ENCODE measurements at regions not wholly inside any gene's neighbourhood (a gene's known extent, or its start where the extent isn't known, plus 50 kb on each side); places are given as distances from the start of the nearest gene placed in this dataset.

DNA sequence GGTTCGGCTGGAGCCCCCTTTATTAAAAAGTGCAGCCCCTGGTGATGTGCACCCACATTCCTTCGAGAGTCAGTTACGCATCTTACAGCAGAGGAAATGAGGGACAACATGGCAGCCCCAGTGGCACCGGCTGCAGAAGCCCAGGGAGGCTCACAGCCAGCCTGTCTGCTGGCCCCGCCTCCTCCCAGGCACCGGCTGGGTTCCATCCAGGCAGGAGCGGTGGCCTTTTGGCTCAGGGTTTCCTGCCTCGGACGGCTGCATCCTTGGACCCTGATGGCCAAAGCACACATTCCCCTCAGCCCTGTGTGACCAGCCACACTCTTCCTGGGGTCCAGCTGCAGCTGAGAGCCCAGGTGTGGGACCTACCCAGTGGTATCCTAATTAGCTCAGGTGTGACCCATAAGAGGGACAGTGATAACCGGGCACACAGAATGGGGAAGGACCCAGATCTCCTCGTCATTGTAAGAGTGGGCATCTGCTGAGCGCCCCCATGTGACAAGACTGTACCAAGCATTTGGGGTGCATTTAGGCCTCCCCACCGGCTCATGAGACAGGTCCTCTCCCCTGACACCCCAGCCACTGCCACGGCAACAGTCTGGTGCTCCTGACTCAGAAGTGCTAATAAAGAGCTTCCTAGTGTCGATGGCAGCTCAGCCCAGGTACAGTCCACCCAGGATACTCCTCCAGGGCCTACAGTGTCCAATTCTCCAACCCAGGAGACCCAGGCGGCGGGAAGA is 63.3 kb upstream of the CHST15 start:
- no peak for TF ChIP-seq CTCF (IDR thresholded peaks at IDR 0.05)

- no peak for TF ChIP-seq CTCF (IDR thresholded peaks at IDR 0.05)
Observed at GRCh38 chr10:124155781-124156435, 62.5 kb upstream of the CHST15 start.

GRCh38 chr10:124153023-124153826 is 59.8 kb upstream of the CHST15 start:
- TF ChIP-seq CTCF (IDR thresholded peaks at IDR 0.05): no peak

DNA sequence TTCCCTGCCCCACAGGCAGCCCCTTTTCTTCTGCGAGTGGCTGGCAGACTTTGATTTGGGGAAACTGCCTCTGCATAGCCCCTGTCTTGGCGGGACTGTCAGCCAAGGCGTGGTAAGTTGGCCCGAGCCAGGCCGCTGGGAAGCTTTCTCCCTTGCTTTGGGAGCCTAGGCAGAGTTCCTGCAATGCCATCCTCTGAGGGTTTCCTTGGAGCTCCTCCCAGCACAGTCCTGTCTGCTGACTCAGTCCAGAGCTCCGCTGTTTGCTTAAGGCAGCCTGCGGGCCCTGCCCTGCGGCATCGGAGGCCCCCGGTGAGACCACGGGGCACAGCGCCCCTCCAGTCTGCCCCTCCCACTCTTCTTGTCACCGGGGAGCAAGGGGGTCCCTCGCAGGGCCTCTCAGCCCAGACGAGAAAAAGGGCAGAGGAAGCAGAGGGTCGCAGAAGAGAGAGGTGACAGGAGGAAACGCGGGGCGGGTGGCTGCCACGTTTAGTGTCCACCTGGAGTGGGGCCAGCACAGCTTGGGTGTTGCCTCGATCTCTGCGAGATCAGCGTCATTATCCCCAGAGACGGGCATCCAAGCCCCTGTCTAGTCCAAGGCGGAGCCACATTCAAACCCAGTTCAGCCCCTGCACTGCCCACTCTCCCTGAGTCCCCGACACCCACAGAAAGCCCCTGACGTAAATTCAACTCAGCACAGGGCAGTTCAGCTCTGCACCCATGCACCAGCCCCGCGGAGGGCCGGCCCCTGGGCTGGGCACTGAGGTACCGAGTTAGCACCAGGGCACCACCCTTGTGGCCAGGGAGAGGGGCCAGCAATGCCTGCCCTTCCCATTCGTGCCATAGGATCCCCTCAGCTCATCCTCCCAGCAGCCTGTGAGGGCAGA is 59.0 kb upstream of the CHST15 start:
- TF ChIP-seq CTCF (IDR thresholded peaks at IDR 0.05): no peak

GRCh38 chr10:124151466-124152095 is 58.2 kb upstream of the CHST15 start:
- no peak for TF ChIP-seq CTCF (IDR thresholded peaks at IDR 0.05)

DNA sequence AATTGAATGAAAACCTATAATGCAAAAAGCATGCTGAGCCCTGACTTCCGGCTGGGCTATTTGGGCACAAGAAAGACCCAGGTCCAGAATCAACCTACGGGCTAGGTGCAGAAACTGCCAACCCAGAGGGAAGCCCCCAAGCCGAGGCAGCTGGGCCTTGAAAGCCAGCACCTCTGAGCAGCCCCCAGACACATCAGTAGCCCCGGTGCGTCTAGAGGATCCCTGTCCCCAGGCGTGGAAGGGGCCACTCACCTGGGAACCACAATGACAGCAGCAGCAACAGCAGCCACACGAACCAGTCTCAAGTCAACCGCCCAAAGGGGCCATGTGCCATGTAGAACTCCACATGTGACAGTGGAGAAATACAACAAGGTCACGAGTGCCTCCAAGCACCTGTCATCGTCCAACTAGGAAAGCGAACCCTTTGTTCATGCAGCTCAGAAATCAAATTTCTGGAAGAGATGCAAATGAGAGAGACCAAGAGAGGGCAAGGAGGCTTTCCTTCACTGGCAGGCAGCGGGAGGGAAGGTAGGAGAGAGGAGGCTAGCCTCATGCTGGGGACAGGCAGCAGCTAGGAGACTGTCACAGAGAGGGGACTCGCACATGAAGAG is 57.5 kb upstream of the CHST15 start:
- TF ChIP-seq CTCF (IDR thresholded peaks at IDR 0.05): no peak
